ENCODE measurements at regions not wholly inside any gene's neighbourhood (a gene's known extent, or its start where the extent isn't known, plus 50 kb on each side); places are given as distances from the start of the nearest gene placed in this dataset.

GRCh38 chr5:29899583-29899982 is 1293.9 kb upstream of the CDH6 start:
- H3K27ac ChIP-seq, result no peak overlapping the region
- TF ChIP-seq, protein P1, sequence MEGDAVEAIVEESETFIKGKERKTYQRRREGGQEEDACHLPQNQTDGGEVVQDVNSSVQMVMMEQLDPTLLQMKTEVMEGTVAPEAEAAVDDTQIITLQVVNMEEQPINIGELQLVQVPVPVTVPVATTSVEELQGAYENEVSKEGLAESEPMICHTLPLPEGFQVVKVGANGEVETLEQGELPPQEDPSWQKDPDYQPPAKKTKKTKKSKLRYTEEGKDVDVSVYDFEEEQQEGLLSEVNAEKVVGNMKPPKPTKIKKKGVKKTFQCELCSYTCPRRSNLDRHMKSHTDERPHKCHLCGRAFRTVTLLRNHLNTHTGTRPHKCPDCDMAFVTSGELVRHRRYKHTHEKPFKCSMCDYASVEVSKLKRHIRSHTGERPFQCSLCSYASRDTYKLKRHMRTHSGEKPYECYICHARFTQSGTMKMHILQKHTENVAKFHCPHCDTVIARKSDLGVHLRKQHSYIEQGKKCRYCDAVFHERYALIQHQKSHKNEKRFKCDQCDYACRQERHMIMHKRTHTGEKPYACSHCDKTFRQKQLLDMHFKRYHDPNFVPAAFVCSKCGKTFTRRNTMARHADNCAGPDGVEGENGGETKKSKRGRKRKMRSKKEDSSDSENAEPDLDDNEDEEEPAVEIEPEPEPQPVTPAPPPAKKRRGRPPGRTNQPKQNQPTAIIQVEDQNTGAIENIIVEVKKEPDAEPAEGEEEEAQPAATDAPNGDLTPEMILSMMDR (conservative IDR thresholded peaks at IDR 0.05), result no peak

DNA sequence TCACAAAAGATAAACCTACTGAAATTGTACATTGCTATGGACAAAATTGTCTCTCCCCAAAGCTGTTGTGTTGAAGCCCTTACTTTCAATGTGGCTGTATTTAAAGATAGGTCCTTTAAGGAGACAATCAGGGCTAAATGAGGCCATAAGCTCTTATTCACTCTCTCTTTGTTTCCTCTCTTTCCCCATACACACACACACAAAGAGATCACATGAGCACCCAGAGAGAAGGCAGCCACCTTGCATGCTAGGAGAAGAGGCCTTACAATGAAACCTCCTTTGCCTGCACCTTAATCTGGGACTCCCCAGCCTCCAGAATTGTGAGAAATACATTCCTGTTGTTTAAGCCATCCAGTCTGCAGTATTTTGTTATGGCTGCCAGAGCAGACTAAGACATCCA is 1295.6 kb upstream of the CDH6 start:
- TF ChIP-seq, protein P1 (conservative IDR thresholded peaks at IDR 0.05), result no peak
- H3K27ac ChIP-seq, result no peak overlapping the region

DNA sequence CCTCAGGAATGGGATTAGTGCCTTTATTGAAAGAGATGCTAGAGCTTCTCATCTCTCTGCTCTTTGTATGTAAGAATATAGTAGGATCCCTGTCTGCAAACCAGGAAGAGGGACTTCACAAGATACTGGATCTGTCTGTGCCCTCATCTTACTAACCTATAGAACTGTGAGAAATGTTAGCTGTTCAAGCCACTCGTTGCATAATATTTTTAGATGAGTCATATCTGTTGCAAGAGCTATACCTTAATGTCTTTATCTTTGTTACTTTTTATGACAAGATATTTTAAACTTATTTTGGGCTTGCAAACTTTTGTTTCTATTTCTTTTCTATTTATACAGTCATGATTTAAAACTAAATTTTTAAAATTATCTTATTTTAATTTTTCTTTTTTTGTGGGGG is 1296.8 kb upstream of the CDH6 start:
- H3K27ac ChIP-seq, result no peak overlapping the region
- TF ChIP-seq, protein P1 (conservative IDR thresholded peaks at IDR 0.05), result no peak

DNA sequence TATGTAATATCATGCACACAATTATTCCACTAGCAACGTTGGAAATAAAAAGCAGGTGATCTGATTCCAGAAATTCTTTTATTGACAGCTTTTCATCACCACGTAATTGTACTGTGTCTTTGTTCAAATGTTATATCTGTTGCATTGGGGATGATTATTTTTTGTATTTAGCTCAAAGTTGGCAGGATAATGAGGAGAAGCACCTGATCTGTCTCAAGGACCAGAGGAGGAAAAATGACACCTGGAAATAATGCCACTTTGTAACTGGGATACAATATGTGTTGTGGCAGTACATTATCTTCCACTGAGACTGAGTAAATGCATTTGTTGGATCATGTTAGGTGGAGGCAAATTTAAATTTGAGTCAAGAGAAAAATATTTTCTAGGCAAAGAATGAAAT is 1298.8 kb upstream of the CDH6 start:
- TF ChIP-seq, protein P1 (conservative IDR thresholded peaks at IDR 0.05), result no peak
- no peak overlapping the region for H3K27ac ChIP-seq

GRCh38 chr5:29889051-29889450 is 1304.4 kb upstream of the CDH6 start:
- TF ChIP-seq, protein P1 (conservative IDR thresholded peaks at IDR 0.05), result no peak
- H3K27ac ChIP-seq, result no peak overlapping the region

GRCh38 chr5:29885595-29885994 is 1307.9 kb upstream of the CDH6 start:
- no peak overlapping the region for H3K27ac ChIP-seq
- TF ChIP-seq, protein P1 (conservative IDR thresholded peaks at IDR 0.05), result no peak

DNA sequence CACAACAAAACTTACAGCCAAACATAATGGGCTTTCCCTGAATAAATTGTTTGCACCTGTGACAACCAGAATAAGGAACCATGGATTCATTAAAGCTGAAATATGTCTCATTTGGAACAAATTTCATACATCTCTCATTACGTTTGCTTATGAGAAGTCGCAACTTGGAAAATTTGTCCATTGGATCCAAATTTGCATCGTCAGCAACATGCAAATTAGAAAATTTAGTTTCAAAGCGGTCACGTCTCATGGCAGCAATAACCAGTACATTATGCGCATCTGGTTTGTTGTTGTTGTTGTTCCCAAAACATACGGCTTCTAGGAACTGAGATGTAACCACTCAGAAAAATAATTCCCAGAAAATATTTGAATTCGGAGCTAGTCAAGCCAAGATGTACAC is 1311.5 kb upstream of the CDH6 start:
- TF ChIP-seq, protein P1 (conservative IDR thresholded peaks at IDR 0.05), result no peak
- no peak overlapping the region for H3K27ac ChIP-seq

- no peak overlapping the region for H3K27ac ChIP-seq
- TF ChIP-seq, protein P1 (conservative IDR thresholded peaks at IDR 0.05), result no peak
Observed at GRCh38 chr5:29879401-29879800, 1314.1 kb upstream of the CDH6 start.

Measured in VCaP (cell line).